Fibroblast of skin of scalp (primary cell): ENCODE measurements at regions not wholly inside any gene's neighbourhood (a gene's known extent, or its start where the extent isn't known, plus 50 kb on each side); places are given as distances from the start of the nearest gene placed in this dataset.

ENCODE experiments used
- DNase-seq: peaks from one replicate; pipeline ENCODE4 v3.0.0-alpha.2; 2013

DNA sequence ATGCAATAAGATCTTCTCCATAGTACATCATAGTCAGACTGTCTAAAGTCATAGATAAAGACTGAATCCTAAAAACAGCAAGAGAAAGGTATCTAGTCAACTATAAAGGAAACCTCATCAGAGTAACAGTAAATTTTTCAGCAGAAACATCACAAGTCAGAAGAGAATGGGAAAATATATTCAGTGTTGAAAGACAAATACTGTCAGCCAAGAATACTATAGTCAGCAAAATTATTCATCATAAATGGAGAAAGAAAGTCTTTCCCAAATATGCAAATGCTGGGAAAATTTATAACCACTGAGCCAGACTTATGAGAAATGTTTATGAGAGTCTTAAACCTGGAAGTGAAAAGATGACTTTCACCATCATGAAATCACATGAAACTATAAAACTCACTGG, 136.7 kb downstream of the KDR start:
- DNase-seq: no peak

DNA sequence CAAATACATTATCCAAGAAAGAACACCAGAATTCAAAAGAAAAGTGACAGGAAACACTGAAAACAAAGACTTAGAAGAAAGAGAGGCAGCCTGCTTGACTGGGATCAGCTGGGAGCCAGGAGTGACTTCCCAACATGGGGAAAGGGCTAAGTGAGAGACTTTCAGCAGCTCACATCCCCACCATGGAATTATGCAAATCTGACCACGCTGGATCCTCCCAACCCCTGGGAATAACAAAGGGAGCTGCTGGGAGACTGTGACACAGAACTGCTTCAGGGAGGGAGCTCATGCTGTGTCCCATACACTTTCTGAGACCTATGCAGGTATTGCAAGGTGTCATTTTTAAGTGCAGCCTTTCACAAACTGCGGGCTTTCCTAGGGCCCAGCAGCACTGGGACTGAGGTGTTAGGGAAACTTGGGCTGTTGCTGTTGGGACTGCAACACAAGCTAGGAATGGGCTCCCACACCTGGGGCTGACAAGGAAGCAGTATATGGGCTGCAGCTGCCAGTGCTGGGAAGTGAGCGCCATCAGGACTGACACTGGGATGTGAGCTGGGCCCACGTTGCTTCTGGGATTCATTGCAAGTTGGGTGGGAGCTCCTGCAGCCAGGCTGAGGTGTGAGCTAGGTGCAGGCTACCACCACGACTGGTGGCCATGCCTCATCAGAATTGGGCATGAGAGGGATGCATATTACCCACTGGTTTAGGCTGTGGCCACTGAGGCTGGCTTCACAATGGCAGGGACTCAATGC, 139.1 kb downstream of the KDR start:
- no peak for DNase-seq

DNA sequence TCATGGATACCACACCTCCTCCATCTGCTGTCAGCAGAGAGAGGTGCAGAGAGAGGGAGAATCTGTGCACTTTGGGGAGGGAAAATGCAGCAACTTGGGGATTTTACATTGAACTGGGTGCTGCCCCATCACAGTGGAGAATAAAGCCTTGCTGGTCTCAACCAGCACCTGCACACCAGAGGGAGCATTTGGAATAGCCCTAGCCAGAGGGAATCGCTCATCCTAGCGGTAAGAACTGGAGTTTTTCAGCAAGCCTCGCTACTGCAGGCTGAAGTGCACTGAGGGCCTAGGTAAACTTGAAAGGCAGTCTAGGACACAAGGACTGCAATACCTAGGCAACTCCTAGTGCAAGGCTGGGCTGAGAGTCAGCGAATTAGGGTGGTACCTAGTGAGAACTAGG, 148.7 kb downstream of the KDR start:
- no peak for DNase-seq

DNA sequence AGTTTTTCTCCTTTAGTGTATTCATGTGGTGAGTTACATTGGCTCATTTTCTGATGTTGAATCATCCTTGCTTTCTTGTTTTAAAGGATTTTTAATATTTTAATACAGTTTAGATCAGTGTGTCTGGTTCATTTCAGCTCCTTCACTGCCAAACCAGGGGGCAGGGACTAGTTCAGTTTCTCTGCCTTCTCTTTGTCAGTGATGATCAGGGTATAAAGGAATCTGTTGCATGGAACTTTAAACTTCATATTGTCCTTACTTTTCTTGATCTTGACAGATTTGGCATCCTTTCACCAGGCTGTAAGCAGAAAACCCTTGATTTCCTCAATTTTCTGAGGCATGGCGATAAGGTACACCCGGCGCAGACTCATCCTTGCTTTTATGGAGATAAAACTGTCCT, 149.4 kb downstream of the KDR start:
- no peak for DNase-seq

DNA sequence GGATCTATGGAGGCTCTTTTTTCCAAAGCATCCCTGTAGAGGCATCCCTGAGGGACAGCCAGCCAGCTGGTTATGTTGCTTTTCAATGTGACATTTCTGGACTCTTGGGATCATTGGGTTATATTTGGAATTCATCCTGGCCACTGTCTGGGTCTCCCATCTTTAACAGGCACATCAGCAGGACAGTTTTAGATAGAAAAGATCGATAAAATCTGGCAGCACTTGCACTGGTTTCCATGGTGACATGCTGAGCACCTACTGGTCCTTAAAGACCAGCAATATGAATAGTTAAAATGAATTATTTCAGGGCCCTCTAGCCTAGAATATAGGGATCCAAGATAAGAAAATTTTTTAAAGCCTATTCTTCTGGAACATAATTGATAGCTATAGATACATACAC, 151.6 kb downstream of the KDR start:
- DNase-seq: no peak

DNA sequence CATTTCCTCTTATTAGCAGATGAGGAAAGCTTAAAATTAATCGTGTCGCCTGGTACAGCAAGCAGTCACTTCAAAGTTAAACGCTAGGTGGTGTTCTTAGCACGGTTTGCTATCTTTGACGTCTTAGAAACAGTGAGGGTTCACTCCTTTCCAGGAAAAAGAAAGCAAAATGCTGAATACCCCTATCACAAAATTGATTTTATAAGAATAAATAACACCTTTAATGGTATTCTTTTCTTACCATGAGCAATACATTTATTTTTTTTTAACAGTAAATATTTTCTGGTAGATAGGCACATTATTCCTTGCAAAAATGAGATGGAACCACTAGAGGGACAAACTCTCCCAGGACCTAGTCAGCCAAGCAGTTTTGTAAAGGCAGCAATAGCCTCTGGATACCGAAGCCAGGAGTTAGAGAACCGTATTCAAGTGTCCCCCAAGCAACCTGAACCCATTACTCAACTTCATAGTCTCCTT, 153.9 kb downstream of the KDR start:
- peak; percentile 56 for DNase-seq

DNA sequence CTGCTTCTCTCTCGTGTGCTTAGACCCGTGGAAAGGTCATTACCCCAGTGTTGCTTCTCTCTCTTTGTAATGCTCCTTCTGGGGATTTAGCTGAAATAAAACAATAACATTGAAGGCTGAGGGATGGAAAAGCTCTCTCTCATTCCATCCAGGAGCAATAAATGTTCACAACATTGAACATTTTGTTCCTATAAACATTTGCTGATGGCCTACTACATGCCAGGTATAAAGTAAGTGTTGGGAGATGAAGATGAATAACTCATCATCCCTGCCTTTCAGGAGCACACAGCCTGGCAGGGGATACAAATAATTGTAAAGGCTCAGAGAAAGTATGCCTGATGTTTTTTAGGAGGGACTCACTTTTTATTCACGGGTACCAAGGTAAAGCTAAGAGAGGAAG, 158.1 kb downstream of the KDR start:
- DNase-seq: no peak

DNA sequence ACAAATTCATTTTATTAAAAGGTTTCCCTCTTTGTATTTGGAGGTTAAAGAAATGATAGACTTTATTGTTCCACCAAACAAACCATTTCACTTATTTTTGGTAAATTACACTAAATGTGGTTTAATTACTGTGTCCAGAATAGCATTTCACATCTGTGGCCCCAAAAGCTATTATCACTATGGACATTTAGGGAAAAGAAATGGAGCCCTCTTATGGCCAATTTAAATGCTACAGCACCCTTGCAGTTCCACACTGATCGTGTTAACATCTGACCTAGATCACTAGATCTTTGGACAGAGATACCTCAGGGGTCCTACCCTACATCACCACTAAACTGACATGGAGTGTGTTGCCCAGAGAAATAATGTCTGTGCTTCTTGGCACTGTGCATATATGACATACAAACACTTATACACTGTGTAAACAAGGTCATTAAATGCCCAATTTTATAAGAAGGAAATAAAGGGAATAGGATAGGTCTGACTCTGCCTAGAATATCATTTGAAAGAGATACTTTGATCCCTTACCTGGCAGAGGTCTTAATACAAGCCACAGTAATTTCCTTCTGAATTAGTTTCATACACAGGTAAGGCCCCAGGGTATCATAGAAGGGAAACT, 163.9 kb downstream of the KDR start:
- DNase-seq: peak; percentile 61

DNA sequence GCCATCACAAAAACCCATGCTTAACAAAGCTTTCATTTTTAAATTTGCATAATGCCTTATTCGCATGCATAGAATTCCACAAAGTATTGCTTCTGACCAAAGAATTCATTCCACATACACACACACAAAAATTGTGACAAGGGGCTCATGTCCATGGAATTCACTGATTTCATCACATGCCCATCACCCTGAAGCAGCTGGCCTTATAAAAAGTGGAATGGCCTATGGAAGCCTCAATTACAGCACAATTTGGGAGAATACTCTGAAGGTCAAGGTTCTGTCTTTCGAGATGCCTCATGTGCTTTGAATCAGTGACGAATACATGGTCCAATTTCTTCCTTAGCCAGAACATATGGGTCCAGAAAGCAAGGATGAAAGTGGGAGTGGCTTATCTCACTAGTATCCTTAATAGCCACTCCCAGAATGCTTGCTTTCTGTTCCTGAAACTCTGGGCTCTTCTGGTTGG, 165.7 kb downstream of the KDR start:
- peak; percentile 97 for DNase-seq

DNA sequence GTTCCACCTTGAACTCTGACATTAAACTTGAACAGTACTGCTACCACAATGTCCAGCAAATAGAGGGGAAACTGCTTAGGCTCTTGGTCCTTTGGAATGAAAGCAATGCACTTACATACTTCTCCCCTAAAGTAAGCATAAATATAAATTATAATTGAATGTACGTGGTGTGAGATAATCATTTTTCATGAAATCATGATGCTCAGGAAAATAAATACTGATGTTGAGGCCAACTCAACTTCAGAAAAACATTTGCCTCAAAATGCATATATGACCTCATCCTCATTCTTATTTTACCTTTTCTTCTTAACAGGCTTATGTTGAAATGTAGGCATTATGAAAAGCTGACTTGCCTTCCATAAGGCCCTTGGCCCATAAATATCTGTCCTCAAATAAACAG, 166.3 kb downstream of the KDR start:
- peak; percentile 62 for DNase-seq

DNA sequence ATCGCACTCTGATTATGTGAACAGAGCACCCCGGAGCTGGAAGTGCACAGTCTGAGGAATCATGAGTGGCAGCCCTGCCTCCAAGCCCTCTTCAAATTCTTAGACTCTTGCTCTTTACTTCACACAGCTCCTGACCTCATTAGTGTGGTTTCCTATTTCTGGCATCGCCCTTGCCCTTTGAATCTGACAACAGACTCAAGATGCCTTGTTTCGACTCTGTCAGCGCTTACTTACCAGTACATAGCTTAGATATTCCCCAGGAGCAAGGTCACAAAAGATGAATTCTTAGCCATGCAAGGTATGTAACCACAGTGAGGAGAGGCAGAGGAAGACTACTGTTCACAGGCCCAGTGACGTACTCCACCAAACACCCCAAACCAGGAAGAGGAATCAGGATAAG, 167.2 kb downstream of the KDR start:
- DNase-seq: peak; percentile 79

DNA sequence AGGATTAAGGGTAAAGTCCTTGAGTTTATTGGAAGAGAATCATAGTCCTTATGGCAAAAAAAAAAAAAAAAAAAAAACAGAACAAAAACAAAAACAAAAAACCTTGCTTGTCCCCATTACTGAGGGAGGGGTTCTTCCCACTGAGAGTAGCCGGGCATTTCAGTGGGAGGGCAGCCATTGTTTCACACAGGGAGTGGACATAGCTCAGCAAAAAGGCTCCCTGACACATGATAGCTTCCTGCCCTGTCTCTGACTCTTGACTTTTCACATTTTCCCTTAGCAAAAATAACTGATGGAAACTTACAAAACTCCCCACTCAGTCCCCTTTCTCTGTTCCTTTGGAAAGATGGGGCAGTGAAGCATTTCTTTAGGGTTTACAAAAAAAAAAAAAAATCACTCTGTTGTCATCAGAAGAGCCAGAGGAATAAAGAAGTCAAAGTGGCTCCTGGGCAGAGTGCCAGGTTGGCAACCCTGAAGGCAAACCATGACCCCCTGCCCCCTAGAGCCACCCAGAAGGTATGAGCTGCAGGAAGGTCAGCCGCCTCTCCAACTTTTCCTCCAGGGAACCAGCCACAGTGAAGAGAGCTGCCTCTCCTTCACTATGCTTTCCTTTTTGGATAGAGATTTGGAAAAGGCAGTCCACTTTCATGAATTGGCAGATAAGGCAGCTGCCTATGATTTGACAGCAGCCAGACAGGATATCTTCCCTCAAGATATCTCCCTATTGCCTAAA, 170.6 kb downstream of the KDR start:
- no peak for DNase-seq

DNA sequence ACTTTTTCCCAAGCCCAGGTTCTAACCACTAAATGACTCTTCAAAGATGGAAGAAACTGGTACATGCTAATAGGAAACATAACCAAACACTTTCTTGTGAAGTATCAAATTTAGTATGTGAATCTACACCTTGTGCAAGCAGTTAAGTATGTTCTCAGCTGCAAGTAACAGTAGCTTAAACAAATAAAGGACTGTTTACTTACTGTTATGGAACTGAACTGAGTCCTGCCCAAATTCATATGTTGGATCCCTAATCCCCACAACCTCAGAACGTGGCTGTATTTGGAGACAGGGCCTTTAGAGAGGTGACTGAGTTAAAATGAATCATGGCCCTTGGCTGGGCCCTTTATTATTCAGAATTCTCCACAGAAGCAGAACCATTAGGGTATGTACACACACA, 178.7 kb downstream of the KDR start:
- DNase-seq: no peak

DNA sequence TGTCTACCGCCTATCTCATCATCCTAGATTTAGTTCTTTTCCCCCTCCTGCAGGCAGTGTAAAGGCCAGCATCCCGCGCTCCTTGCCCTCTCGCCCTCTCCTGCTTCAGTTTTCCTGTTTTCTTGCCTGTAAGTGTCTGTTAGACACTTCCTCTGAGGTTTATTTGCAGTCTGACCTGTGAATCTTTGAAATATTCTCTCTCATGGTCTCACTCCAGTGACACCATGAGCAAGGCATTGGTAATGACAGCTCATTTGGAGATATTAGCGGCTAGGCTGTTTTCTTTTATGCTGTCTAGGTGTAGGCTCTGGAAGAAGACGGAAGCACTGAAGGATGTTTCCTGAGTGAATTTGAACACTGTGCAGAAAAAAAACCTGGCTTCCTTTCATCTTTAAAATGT, 179.6 kb downstream of the KDR start:
- DNase-seq: peak; percentile 23

DNA sequence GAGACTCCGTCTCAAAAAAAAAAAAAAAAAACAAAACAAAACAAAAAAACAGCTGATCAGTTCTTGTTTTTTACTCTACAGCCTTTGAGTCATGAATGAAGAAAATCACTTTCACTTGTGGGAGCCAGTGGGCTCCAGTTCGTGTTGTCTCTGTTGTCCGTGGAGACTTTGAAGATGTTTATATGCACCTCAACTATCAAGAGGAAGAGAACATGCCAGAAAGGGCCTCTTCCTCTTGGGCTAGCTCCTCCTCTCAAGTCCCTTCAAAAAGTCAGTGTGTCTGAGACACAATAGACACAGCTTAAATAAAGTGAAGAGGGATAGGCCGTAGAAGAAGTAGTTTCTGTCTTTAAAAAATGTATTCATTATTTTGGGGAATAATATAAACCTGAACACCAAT, 182.7 kb downstream of the KDR start:
- DNase-seq: no peak

DNA sequence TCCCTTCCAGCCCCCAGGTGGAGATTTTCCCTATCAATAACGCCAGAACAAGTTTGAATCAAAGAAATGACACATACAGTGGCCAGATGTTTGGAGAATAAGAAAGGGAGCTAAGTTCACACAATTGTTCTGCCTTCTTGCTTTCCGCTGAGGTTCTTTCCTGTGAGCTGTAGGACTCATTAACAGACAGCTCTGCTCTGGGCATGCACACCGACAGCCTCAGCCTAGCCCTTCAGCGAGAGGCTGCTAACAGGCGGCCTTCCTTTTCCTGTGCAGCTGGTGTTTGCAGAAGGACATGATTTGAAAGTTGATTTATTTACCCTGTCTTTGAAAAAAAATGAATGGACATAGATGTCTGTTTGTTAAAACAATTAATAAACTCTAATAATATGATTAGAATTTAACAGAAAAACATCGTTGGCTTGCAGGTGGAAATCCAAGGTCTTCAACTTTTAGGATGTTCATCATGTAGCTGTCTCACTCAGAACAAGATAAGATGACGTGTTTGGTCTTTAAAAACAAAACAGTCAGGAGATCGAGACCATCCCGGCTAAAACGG, 183.3 kb downstream of the KDR start:
- no peak for DNase-seq

DNA sequence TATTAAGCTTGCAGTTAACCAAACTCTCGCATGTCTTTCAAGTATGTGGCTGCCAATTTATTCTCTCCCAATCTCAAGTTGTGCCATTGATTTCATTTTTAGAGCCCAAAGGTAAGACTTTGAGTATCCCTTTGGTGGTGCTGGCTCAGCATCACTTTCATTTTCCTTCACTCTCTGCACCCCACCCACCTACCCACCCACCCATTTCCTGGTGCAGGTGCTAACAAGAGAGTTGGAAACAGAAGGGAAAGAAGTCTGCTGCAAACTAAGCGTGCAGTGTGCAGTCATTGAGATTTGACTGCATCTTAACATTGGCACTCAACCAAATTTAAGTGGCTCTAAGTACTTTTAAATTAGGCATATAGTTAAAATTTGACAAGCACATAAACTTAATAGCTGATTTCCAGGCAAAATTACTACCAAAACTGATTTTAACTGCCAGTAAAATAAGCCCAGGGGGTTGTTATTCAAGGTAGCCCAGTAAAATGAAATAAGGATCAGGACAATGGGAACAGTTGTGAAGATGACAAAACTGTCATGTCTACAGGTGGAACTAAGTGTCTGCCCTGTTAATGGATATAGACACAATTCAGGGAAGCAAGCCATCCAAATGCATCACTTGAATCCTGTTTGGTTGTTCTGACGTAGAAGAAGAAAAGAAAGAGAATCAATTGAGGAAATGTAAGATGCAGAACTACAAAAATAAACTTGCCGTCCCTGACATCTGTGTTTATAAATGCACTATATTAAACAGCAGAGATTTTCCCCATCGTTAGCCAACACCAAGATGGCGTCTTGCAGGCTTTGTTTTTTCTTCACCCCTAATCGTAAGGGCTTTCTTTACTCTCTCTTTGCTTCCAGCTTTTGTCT, 184.2 kb downstream of the KDR start:
- no peak for DNase-seq

DNA sequence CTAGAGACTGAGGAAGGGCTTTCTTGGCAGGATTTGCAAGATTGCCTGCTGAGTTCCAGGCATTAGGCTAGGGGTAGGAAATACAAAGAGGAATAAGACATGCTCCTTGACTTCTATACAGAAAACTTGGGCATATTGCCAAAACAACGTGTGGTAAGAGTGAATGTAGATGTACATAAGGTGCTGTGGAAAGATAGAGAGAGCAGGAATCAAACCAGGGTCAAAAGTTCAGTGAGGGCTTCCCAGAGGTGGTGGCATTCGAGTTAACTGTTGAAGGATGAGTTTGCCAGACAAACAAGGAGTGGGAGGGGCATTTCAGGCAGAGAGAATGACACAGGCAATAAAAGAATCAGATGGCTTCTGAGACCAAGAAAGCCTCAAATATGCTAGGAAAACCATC, 187.9 kb downstream of the KDR start:
- peak; percentile 43 for DNase-seq

DNA sequence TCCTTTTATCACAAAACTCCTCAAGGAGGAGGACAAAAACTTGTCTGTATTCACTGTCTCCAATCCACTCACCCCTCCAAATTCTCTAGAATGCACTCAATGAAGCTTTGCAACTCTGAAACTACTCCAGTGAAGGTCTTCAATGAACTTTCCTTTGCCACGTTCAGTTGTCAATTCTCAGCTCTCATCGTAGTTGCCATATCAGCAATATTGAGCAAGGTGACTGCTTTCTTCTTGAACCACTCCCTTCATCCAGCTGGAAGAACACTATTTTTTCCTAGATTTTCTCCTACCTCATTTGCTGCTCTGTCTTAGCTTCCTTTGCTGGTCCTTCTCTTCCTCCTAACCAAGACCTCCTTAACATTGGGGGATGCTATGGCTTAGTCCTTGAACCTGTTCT, 191.8 kb downstream of the KDR start:
- no peak for DNase-seq

DNA sequence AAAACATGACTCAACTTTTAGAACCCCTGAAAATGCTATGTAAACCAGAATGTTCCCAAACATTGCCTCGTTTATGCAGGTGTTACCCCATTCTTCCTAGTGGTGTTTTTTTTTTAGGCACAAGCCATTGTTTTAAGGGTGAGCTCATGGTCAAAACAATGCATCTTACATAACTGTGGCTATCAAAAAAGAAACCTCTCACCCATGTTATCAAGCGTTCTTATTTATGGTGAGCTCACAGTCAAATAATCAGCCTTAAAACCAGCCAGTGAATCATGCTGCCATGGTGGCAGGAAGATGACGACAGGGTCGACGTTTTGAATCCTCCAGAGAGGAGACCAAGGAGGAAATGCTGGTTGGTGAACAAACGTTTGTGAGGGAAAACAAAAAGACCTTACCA, 195.2 kb downstream of the KDR start:
- DNase-seq: peak; percentile 65

DNA sequence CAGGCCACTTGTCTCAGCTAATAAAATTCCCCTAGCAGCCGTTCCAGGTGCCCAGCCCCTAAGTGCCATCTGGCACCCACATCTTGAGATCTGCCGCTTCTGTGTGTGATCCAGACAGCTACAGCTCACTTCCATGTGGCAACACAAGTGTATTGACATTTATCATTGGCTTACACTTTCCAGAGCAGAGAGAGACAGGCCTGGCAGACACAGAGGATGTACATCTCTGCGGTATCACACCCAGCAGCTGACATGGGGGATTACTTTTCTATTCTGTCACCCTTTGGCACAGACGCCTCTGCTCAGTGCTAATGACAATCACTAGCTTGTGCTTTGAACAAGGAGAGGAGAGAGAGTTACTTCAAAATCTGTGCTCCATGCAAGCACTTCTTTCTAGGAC, 195.9 kb downstream of the KDR start:
- no peak for DNase-seq

DNA sequence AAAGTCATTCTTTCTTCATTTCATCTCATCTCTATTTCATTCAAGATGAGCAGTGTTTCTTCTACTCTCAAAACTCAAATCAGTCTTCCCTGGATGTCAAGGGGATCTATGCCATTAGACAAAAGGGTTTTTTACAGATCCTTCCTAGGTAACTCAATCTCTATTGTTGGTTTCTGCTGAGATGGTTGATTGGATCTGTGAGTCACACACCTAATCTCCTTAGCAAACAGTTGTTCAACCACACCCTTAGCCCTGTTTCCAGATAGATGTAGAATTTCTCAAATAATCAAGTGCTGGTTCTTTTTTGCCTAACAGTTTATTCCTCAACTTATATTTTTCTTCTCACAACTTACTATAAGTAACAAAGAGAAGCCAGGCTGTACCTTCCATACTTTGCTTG, 200.5 kb downstream of the KDR start:
- DNase-seq: no peak
